ENCODE measurements at regions not wholly inside any gene's neighbourhood (a gene's known extent, or its start where the extent isn't known, plus 50 kb on each side); places are given as distances from the start of the nearest gene placed in this dataset.
A peak's percentile ranks its signal among the peaks of the same experiment; 100 is the strongest.

GRCh38 chr2:7479603-7480002 is 562.4 kb downstream of the RNF144A start:
- Histone ChIP-seq H3K9me3 (ENCODE audit: control insufficient read depth in 2 of 2, insufficient read depth in 1 of 2, low read length in 1 of 2) (no peaks in the 10 kb centered on the region), H3K27me3 (ENCODE audit: control insufficient read depth in 2 of 2, insufficient read depth in 1 of 2, low read length in 1 of 2) (no peaks in the 10 kb centered on the region), H3K27ac (ENCODE audit: low read depth in 1 of 2, low read length in 1 of 2) (no peak overlapping the region), H3K4me3 (ENCODE audit: low read length in 2 of 2) (no peak overlapping the region), H3K36me3 (ENCODE audit: control insufficient read depth in 2 of 2, insufficient read depth in 2 of 2, low read length in 1 of 2) (no peaks in the 10 kb centered on the region), H3K4me1 (ENCODE audit: control insufficient read depth in 2 of 2, insufficient read depth in 2 of 2, low read length in 2 of 2) (no peaks in the 10 kb centered on the region)
- DNase-seq (ENCODE audit: low read depth in 6 of 9, low spot score in 9 of 9), result no peak

- no peaks in the 10 kb centered on the region for H3K4me1 ChIP-seq (ENCODE audit: control insufficient read depth in 2 of 2, insufficient read depth in 2 of 2, low read length in 2 of 2)
Measured at GRCh38 chr2:7480431-7480830, 563.2 kb downstream of the RNF144A start.

GRCh38 chr2:7490672-7491071 is 573.5 kb downstream of the RNF144A start:
- Histone ChIP-seq H3K4me3 (ENCODE audit: low read length in 2 of 2) (no peak overlapping the region), H3K27me3 (ENCODE audit: control insufficient read depth in 2 of 2, insufficient read depth in 1 of 2, low read length in 1 of 2) (no peaks in the 10 kb centered on the region), H3K27ac (ENCODE audit: low read depth in 1 of 2, low read length in 1 of 2) (no peak overlapping the region), H3K4me1 (ENCODE audit: control insufficient read depth in 2 of 2, insufficient read depth in 2 of 2, low read length in 2 of 2) (no peaks in the 10 kb centered on the region), H3K9me3 (ENCODE audit: control insufficient read depth in 2 of 2, insufficient read depth in 1 of 2, low read length in 1 of 2) (no peaks in the 10 kb centered on the region), H3K36me3 (ENCODE audit: control insufficient read depth in 2 of 2, insufficient read depth in 2 of 2, low read length in 1 of 2) (no peaks in the 10 kb centered on the region)
- no peak for DNase-seq (ENCODE audit: low read depth in 6 of 9, low spot score in 9 of 9)
- 95% methylated on average over 5 of the region's 5 CpGs for WGBS

More at GRCh38 chr2:7480431-7480830, 563.2 kb downstream of the RNF144A start:
- DNase-seq (ENCODE audit: low read depth in 6 of 9, low spot score in 9 of 9), result no peak
- Histone ChIP-seq H3K9me3 (ENCODE audit: control insufficient read depth in 2 of 2, insufficient read depth in 1 of 2, low read length in 1 of 2) (no peaks in the 10 kb centered on the region), H3K36me3 (ENCODE audit: control insufficient read depth in 2 of 2, insufficient read depth in 2 of 2, low read length in 1 of 2) (no peaks in the 10 kb centered on the region), H3K27me3 (ENCODE audit: control insufficient read depth in 2 of 2, insufficient read depth in 1 of 2, low read length in 1 of 2) (no peaks in the 10 kb centered on the region), H3K27ac (ENCODE audit: low read depth in 1 of 2, low read length in 1 of 2) (no peak overlapping the region), H3K4me3 (ENCODE audit: low read length in 2 of 2) (no peak overlapping the region)

GRCh38 chr2:7492719-7493118 is 575.5 kb downstream of the RNF144A start:
- H3K4me3 ChIP-seq (ENCODE audit: low read length in 2 of 2), result no peak overlapping the region
- no peak overlapping the region for H3K27ac ChIP-seq (ENCODE audit: low read depth in 1 of 2, low read length in 1 of 2)
- no peaks in the 10 kb centered on the region for H3K9me3 ChIP-seq (ENCODE audit: control insufficient read depth in 2 of 2, insufficient read depth in 1 of 2, low read length in 1 of 2)
- 98% methylated on average over 1 of the region's 1 CpG for WGBS
- H3K36me3 ChIP-seq (ENCODE audit: control insufficient read depth in 2 of 2, insufficient read depth in 2 of 2, low read length in 1 of 2), result no peaks in the 10 kb centered on the region
- H3K27me3 ChIP-seq (ENCODE audit: control insufficient read depth in 2 of 2, insufficient read depth in 1 of 2, low read length in 1 of 2), result no peaks in the 10 kb centered on the region
- H3K4me1 ChIP-seq (ENCODE audit: control insufficient read depth in 2 of 2, insufficient read depth in 2 of 2, low read length in 2 of 2), result no peaks in the 10 kb centered on the region
- no peak for DNase-seq (ENCODE audit: low read depth in 6 of 9, low spot score in 9 of 9)

- Histone ChIP-seq H3K4me3 (ENCODE audit: low read length in 2 of 2) (no peak overlapping the region), H3K36me3 (ENCODE audit: control insufficient read depth in 2 of 2, insufficient read depth in 2 of 2, low read length in 1 of 2) (no peaks in the 10 kb centered on the region), H3K9me3 (ENCODE audit: control insufficient read depth in 2 of 2, insufficient read depth in 1 of 2, low read length in 1 of 2) (no peaks in the 10 kb centered on the region), H3K27me3 (ENCODE audit: control insufficient read depth in 2 of 2, insufficient read depth in 1 of 2, low read length in 1 of 2) (no peaks in the 10 kb centered on the region), H3K27ac (ENCODE audit: low read depth in 1 of 2, low read length in 1 of 2) (no peak overlapping the region), H3K4me1 (ENCODE audit: control insufficient read depth in 2 of 2, insufficient read depth in 2 of 2, low read length in 2 of 2) (peaks cover 0 to 8% of the 10 kb centered on the region in 2 donors)
- 85% methylated on average over 4 of the region's 4 CpGs for WGBS
- DNase-seq (ENCODE audit: low read depth in 6 of 9, low spot score in 9 of 9), result peak in 2 of 9 donors; percentile 15 to 24
Measured at GRCh38 chr2:7497178-7497577, 580.0 kb downstream of the RNF144A start.

- peaks cover 0 to 8% of the 10 kb centered on the region in 2 donors for H3K4me1 ChIP-seq (ENCODE audit: control insufficient read depth in 2 of 2, insufficient read depth in 2 of 2, low read length in 2 of 2)
- WGBS, result 74% methylated on average over 2 of the region's 2 CpGs
- no peaks in the 10 kb centered on the region for H3K27me3 ChIP-seq (ENCODE audit: control insufficient read depth in 2 of 2, insufficient read depth in 1 of 2, low read length in 1 of 2)
- no peaks in the 10 kb centered on the region for H3K9me3 ChIP-seq (ENCODE audit: control insufficient read depth in 2 of 2, insufficient read depth in 1 of 2, low read length in 1 of 2)
- H3K4me3 ChIP-seq (ENCODE audit: low read length in 2 of 2), result no peak overlapping the region
- DNase-seq (ENCODE audit: low read depth in 6 of 9, low spot score in 9 of 9), result peak in 4 of 9 donors; percentile 9 to 51 (median 28)
- H3K27ac ChIP-seq (ENCODE audit: low read depth in 1 of 2, low read length in 1 of 2), result no peak overlapping the region
- H3K36me3 ChIP-seq (ENCODE audit: control insufficient read depth in 2 of 2, insufficient read depth in 2 of 2, low read length in 1 of 2), result no peaks in the 10 kb centered on the region
Measured at GRCh38 chr2:7499018-7499417, 581.8 kb downstream of the RNF144A start.

GRCh38 chr2:7502336-7502735 is 585.1 kb downstream of the RNF144A start:
- Histone ChIP-seq H3K27me3 (ENCODE audit: control insufficient read depth in 2 of 2, insufficient read depth in 1 of 2, low read length in 1 of 2) (no peaks in the 10 kb centered on the region), H3K36me3 (ENCODE audit: control insufficient read depth in 2 of 2, insufficient read depth in 2 of 2, low read length in 1 of 2) (no peaks in the 10 kb centered on the region), H3K4me3 (ENCODE audit: low read length in 2 of 2) (no peak overlapping the region), H3K27ac (ENCODE audit: low read depth in 1 of 2, low read length in 1 of 2) (no peak overlapping the region), H3K9me3 (ENCODE audit: control insufficient read depth in 2 of 2, insufficient read depth in 1 of 2, low read length in 1 of 2) (no peaks in the 10 kb centered on the region), H3K4me1 (ENCODE audit: control insufficient read depth in 2 of 2, insufficient read depth in 2 of 2, low read length in 2 of 2) (peaks cover 0 to 8% of the 10 kb centered on the region in 2 donors)
- no peak for DNase-seq (ENCODE audit: low read depth in 6 of 9, low spot score in 9 of 9)

GRCh38 chr2:7508296-7508943 is 591.2 kb downstream of the RNF144A start:
- H3K4me3 ChIP-seq (ENCODE audit: low read length in 2 of 2), result no peak overlapping the region
- no peak for DNase-seq (ENCODE audit: low read depth in 6 of 9, low spot score in 9 of 9)
- peaks cover 0 to 4% of the 10 kb centered on the region in 2 donors for H3K9me3 ChIP-seq (ENCODE audit: control insufficient read depth in 2 of 2, insufficient read depth in 1 of 2, low read length in 1 of 2)
- peaks cover 0 to 2% of the 10 kb centered on the region in 2 donors for H3K4me1 ChIP-seq (ENCODE audit: control insufficient read depth in 2 of 2, insufficient read depth in 2 of 2, low read length in 2 of 2)
- H3K27ac ChIP-seq (ENCODE audit: low read depth in 1 of 2, low read length in 1 of 2), result no peak overlapping the region
- no peaks in the 10 kb centered on the region for H3K27me3 ChIP-seq (ENCODE audit: control insufficient read depth in 2 of 2, insufficient read depth in 1 of 2, low read length in 1 of 2)
- WGBS, result 97% methylated on average over 4 of the region's 4 CpGs
- no peaks in the 10 kb centered on the region for H3K36me3 ChIP-seq (ENCODE audit: control insufficient read depth in 2 of 2, insufficient read depth in 2 of 2, low read length in 1 of 2)

GRCh38 chr2:7510353-7510752 is 593.1 kb downstream of the RNF144A start:
- Histone ChIP-seq H3K27ac (ENCODE audit: low read depth in 1 of 2, low read length in 1 of 2) (no peak overlapping the region), H3K27me3 (ENCODE audit: control insufficient read depth in 2 of 2, insufficient read depth in 1 of 2, low read length in 1 of 2) (no peaks in the 10 kb centered on the region), H3K4me1 (ENCODE audit: control insufficient read depth in 2 of 2, insufficient read depth in 2 of 2, low read length in 2 of 2) (peaks cover 0 to 2% of the 10 kb centered on the region in 2 donors), H3K9me3 (ENCODE audit: control insufficient read depth in 2 of 2, insufficient read depth in 1 of 2, low read length in 1 of 2) (peaks cover 0 to 4% of the 10 kb centered on the region in 2 donors), H3K36me3 (ENCODE audit: control insufficient read depth in 2 of 2, insufficient read depth in 2 of 2, low read length in 1 of 2) (no peaks in the 10 kb centered on the region), H3K4me3 (ENCODE audit: low read length in 2 of 2) (no peak overlapping the region)
- WGBS, result 74% methylated on average over 4 of the region's 4 CpGs
- no peak for DNase-seq (ENCODE audit: low read depth in 6 of 9, low spot score in 9 of 9)
